H4 (cell line): ENCODE measurements at regions not wholly inside any gene's neighbourhood (a gene's known extent, or its start where the extent isn't known, plus 50 kb on each side); places are given as distances from the start of the nearest gene placed in this dataset.
A peak's percentile ranks its signal among the peaks of the same experiment; 100 is the strongest.

Experiments
- DNase-seq: peaks from one replicate; pipeline ENCODE4 v3.0.0-alpha.2; 2015; ENCODE audit warnings: low spot score

- no peak for DNase-seq
Measured at GRCh38 chr14:71672596-71672995, 259.6 kb upstream of the RGS6 start.

- DNase-seq = no peak
Measured at GRCh38 chr14:71675126-71675899, 256.9 kb upstream of the RGS6 start.

- no peak for DNase-seq
Measured at GRCh38 chr14:71675900-71676287, 256.3 kb upstream of the RGS6 start.

DNA sequence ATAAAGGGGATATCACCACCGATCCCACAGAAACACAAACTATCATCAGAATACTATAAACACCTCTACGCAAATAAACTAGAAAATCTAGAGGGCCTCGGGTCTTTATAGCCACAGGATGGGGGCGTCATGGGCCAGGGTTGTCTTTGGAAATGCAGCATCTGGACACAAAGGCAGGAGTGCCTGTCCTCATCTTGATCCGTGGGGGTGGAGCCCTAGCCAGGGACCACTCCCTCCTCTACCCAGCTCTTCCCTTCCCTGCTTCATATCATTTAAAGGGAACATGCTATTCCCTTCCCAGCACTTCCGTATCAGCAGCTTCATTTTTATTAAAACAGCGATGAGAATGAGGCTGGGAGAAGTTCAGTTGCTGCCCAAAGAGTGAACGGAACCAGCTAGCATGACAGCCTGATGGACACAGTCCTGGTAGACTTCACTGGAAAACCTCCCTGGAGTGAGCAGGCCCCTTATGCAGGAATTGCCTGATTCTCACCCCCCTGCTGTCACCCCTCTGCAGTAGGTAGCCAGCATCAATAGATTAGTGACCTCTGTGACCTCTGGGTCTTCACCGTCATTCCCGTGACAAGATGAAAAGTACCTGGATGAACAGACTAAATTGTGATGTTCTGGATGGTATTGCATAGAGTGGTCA lies 251.4 kb upstream of the RGS6 start:
- no peak for DNase-seq

GRCh38 chr14:71682337-71682736 lies 249.9 kb upstream of the RGS6 start:
- DNase-seq = no peak

GRCh38 chr14:71684323-71684722 lies 247.9 kb upstream of the RGS6 start:
- DNase-seq = no peak

GRCh38 chr14:71686677-71687076 lies 245.6 kb upstream of the RGS6 start:
- no peak for DNase-seq

- no peak for DNase-seq
Measured at GRCh38 chr14:71687166-71687831, 244.9 kb upstream of the RGS6 start.

DNA sequence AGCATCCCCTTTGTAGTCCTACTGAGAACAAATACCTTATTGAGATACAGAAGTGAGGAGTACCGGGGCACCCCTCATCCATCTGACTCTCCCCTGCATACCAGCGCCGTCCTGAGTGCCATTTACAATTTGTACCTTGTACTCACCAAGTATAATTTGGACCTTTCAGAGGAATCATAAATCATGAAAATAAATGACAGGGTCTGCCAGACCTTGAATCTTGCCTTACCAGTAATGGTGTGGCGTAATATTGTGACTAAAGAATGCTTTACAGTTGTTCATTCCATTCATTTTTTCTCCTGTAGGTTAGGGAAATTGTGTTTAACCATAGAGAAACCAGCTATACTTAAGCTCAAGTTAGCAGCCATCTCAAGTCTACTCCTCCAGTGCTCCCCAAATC lies 243.7 kb upstream of the RGS6 start:
- DNase-seq = no peak

GRCh38 chr14:71690478-71690877 lies 241.8 kb upstream of the RGS6 start:
- no peak for DNase-seq

DNA sequence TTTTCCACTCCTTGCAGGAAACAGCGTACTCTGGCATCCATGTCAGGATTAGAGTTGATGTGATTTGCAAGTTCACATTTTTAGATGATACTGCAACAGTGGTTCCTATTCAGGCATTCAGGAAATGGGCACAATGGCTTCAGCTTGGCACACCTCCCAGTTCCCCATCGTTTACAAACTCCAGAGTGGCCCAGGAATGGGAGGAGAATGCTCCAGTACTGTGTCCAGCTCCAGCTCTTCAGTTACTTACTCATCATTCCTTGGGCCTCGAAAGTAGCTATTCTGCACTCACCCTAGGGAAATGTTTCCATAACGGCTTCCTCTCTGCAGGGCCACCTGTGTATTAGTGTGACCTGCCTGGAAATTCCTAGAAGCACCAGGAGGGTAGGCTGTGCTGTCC lies 239.7 kb upstream of the RGS6 start:
- DNase-seq = peak; percentile 76

GRCh38 chr14:71693381-71693780 lies 238.8 kb upstream of the RGS6 start:
- DNase-seq = peak; percentile 52

DNA sequence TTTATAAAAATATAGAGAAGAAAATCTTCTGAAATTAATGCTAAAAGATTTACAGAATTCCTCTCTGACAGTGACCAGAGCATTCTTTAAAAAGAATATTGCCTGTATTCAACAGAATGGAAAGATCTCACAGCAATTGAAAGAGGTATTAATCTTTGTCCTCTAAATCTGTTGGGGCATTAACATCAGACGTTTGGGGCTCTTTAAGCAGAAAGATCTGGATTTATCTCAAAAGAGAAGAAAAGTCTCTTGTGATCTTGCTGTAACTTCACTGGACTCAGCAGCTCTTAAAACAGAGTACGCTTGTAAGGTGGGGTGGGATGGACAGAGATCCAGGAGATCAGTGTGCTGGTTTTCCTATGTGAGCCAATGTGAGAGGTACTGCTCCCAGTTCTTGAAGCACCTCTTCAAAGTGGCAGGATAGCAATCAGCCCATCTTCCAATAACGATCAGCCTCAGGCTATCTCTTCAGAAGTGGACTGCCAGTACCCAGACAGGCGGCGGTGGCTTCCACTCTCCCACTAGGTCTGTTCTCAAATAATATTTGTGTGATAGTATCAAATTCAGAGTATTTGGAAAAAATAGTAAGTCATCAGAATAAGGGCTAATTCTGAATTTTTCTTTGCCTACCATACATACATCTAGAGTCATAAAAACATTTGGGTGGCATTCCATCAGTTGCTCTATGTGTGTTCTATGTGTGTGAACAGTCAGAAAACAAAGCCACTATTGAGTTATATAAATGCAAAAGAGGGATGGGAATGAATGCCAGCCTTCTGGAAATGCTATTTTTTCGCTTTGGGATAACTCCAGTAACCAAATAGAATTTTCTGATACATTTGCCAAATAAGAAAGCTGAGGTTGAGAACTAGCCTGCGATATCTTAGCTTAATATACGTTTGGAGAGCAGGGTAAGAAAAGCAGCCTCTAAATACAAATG lies 237.4 kb upstream of the RGS6 start:
- no peak for DNase-seq

DNA sequence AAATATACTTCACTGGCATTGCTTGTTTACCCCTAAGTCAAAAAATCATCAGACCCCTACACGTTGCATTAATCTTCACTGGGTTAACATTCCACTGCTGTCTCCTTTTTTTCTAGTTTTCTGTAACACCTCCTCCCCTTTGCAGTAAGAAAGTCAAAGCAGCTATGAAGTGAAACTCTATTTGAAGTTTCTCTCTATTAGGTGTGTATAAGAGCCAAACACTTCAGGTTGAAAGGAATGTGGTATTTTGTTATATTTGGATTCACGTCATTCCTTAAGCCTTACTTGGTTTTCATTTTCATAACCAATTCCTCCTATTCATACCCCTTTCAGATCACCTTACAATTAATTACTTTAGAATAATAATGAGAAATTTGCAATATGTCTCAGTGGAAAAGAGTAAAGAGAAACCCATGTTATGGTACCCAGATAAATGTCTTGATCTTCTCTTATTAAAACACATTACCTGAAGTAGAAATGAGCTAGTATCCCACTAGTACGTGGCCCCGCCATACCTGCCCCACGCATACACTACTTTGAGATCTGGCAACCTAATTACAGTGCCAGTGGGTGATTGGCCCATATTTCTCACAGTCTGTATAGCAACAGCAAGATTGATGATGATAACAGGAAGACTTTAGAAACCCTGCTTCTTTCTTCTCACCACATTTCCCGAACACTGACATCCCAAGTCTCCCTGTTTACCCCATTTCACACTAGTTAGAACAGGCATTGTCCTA lies 236.4 kb upstream of the RGS6 start:
- no peak for DNase-seq

GRCh38 chr14:71698027-71698426 lies 234.2 kb upstream of the RGS6 start:
- DNase-seq = no peak

GRCh38 chr14:71698673-71699072 lies 233.6 kb upstream of the RGS6 start:
- no peak for DNase-seq

DNA sequence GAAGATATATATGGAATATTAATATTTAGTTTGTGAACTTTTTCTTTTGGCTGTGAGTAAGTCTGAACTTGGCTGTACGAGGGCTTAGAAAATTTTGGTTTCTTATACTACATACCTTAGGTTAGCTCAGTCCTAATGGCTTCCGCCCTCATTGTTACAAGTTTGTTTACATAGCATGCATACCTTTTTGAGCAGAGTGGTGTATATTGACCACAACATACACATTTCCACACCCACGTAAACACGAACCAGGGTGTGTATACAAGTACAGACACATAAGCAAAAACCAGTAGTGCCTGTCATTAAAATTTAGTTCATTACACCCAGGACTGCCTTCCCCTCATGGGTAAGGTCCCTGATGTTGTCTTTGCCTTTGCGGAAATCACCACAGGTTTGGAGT lies 230.2 kb upstream of the RGS6 start:
- peak; percentile 73 for DNase-seq

- no peak for DNase-seq
Measured at GRCh38 chr14:71702786-71703185, 229.4 kb upstream of the RGS6 start.

DNA sequence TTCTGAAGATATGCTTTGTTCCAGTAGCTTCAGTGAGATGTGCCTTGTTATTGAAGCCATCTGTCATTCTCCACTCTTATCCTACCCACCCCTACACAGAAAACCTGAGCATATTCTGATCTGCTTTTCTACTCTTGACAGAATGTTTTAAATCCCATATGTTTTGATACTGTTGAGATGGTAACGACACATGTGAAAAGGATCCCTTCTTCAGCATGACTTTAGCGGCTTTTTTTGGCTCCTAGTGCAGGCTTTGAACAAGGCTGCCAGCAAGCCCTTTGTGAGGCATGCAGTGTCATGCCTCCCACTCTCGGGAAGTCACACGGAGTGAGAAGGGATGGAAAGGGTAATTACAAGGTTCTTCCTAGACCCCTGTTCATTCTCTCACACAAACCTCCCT lies 228.8 kb upstream of the RGS6 start:
- no peak for DNase-seq

DNA sequence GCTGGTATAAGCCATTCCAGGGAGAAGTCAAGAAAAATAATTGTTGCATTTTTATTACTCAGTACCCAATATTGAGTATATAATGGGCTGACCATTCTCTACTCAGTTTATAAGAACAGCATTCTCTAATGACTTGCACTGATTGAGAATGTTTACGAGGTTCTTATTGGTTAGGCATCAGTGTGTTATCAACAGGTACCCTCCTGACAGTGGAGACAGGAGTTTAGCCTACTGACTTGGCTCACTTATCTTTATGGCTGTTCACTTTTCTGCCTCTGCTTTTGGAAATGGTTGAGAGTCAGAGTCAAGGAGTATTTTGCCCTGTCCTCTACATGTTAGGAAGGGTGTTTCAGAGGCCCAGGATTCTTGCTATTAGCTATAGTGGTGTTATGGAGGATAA lies 228.0 kb upstream of the RGS6 start:
- DNase-seq = no peak

DNA sequence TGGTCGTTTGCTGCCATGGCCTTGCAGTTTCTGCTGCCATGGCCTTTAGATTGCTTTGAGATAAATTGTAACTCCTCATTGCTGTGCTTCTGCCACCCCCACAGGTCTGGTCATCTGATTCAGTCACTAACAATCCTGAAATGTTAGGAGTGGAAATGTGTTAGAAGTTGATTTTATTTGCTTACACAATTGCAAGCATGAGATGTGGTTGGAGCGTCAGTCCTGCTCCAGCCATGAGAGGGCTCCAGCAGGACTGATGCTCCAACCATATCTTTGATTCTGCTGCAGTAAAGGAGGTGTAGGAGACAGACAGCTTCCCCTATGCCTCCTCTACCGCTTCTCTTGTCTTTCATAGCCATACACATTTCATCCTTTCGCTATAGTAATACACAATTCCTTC lies 226.8 kb upstream of the RGS6 start:
- DNase-seq = no peak
